K562 (cell line): ENCODE measurements at regions not wholly inside any gene's neighbourhood (a gene's known extent, or its start where the extent isn't known, plus 50 kb on each side); places are given as distances from the start of the nearest gene placed in this dataset.

ENCODE experiments used
- ATAC-seq: fragments of 200-7000 bp; cut with Tn5 transposase; 3 replicates; pipeline ENCODE4 v1.9.1; 2020; ENCODE audit warnings: moderate library complexity
- BruUV-seq: library from RNA; stranded (reverse); fragments of 400-500 nt; replicated peaks from 2 replicates; lab custom pipeline; 2021; lab: Mats Ljungman, UMichigan
- CTCF ChIA-PET: fragments of 300-600 bp; formaldehyde crosslinking; extraction: SDS; loops from one replicate; lab custom pipeline; 2021; ENCODE audit warnings: low intra/inter-chr PET ratio; lab: Yijun Ruan, JAX
- POLR2A ChIA-PET: fragments of 300-600, 350-650 bp; sonication (Branson Sonifier 250); formaldehyde crosslinking; extraction: SDS; loops from one replicate; lab custom pipeline; 2021; ENCODE audit warnings: antibody characterized with exemption, inconsistent platforms; lab: Yijun Ruan, JAX
- DNase-seq, 4 experiments: peaks; one replicate each; pipeline versions ENCODE4 v3.0.0 to v3.0.0-alpha.2; 2011 to 2018; ENCODE audit warnings: low spot score in 3 of 4, mixed read lengths in 3 of 4; ENCODE audit errors: extremely low read depth in 1 of 4
- FAIRE-seq: peaks from 2 replicates; lab custom pipeline; 2011; peaks lifted over from hg19 to GRCh38; lab: Jason Lieb, UNC
- H2AFZ ChIP-seq: 2 replicates; pipeline ENCODE4 v1.6.0; 2011; ENCODE audit warnings: low read depth, low read length, control low read depth, inconsistent platforms
- H3K27ac ChIP-seq: fragments of 200-600 bp; 3 replicates; pipeline ENCODE4 v1.8.0; 2011; ENCODE audit warnings: low read depth, mild to moderate bottlenecking, control low read depth, inconsistent platforms, low read length, moderate library complexity, mixed read lengths; ENCODE audit errors: extremely low read depth
- H3K27me3 ChIP-seq, 2 experiments: fragments of 300-600 bp in 1 of 2; 2 replicates in 1 of 2; 3 replicates in 1 of 2; pipeline versions ENCODE4 v1.6.0 to v1.8.0; 2011; ENCODE audit warnings: inconsistent platforms in 2 of 2, low read length in 2 of 2, mild to moderate bottlenecking in 1 of 2, mixed read lengths in 1 of 2, moderate library complexity in 1 of 2; ENCODE audit not compliant: control insufficient read depth in 2 of 2, insufficient read depth in 2 of 2
- H3K36me3 ChIP-seq: fragments of 300-600 bp; 3 replicates; pipeline ENCODE4 v1.8.0; 2011; ENCODE audit warnings: mild to moderate bottlenecking, low read length, inconsistent platforms; ENCODE audit not compliant: control insufficient read depth, insufficient read depth
- H3K4me1 ChIP-seq, 2 experiments: fragments of 200-600 bp in 1 of 2; replicated peaks in 1 of 2; 2 replicates in 1 of 2; 3 replicates in 1 of 2; pipeline versions ENCODE4 v1.5.1 to v1.8.0; 2011; ENCODE audit warnings: inconsistent platforms in 2 of 2, low read length in 2 of 2, mild to moderate bottlenecking in 1 of 2, mixed read lengths in 1 of 2, moderate library complexity in 1 of 2; ENCODE audit not compliant: control insufficient read depth in 2 of 2, insufficient read depth in 2 of 2
- H3K4me2 ChIP-seq: 2 replicates; pipeline ENCODE4 v1.6.1; 2011; ENCODE audit warnings: low read length, control low read depth, inconsistent platforms, mixed read lengths; ENCODE audit not compliant: insufficient read depth
- H3K4me3 ChIP-seq: fragments of 200-600 bp; sonication (generic), shearing (Covaris generic); 2 replicates; pipeline ENCODE4 v1.5.1; 2016; ENCODE audit warnings: control low read depth, inconsistent platforms
- H3K79me2 ChIP-seq: fragments of 200-600 bp; 3 replicates; pipeline ENCODE4 v1.8.0; 2011; ENCODE audit warnings: low read length, inconsistent platforms; ENCODE audit not compliant: control insufficient read depth, insufficient read depth
- H3K9ac ChIP-seq, 2 experiments: 2 replicates each; pipeline versions ENCODE4 v1.6.0 to v1.6.1; 2011; ENCODE audit warnings: low read depth in 2 of 2, low read length in 2 of 2, control low read depth in 1 of 2, inconsistent platforms in 1 of 2, mild to moderate bottlenecking in 1 of 2, mixed read lengths in 1 of 2; ENCODE audit not compliant: insufficient read depth in 1 of 2
- H3K9me1 ChIP-seq: one replicate; pipeline ENCODE4 v1.6.0; 2011; ENCODE audit warnings: inconsistent platforms, mild to moderate bottlenecking, low read length, moderate library complexity; ENCODE audit not compliant: control insufficient read depth, insufficient read depth
- H3K9me3 ChIP-seq: replicated peaks from 2 replicates; pipeline ENCODE4 v1.5.1; 2011; ENCODE audit warnings: low read depth, low read length, inconsistent platforms; ENCODE audit not compliant: control insufficient read depth, insufficient read depth
- H4K20me1 ChIP-seq: replicated peaks from 2 replicates; pipeline ENCODE4 v1.6.1; 2011; ENCODE audit warnings: low read length, inconsistent platforms, mixed read lengths; ENCODE audit not compliant: control insufficient read depth, insufficient read depth
- E2F3 ChIP-seq: fragments of 250-450 bp; sonication (Bioruptor Pico); IDR thresholded peaks from 2 replicates; pipeline ENCODE4 v1.4.0; 2020; ENCODE audit warnings: mild to moderate bottlenecking
- ERF ChIP-seq: fragments of 450-650 bp; formaldehyde crosslinking; IDR thresholded peaks from 2 replicates; pipeline ENCODE4 v1.4.0; 2020; ENCODE audit warnings: mild to moderate bottlenecking, mixed read lengths
- GATAD2A ChIP-seq: fragments of 450-650 bp; IDR thresholded peaks from 2 replicates; pipeline ENCODE4 v1.6.1; 2017
- NCOA6 ChIP-seq: fragments of 450-650 bp; IDR thresholded peaks from 2 replicates; pipeline ENCODE4 v1.6.1; 2017; ENCODE audit warnings: mild to moderate bottlenecking
- NCOR1 ChIP-seq: fragments of 450-650 bp; IDR thresholded peaks from 2 replicates; pipeline ENCODE4 v1.6.1; 2016; ENCODE audit warnings: mild to moderate bottlenecking, moderate library complexity
- POLR2A ChIP-seq: fragments of 450-650 bp; conservative IDR thresholded peaks from 2 replicates; pipeline ENCODE4 v1.6.1; 2016
- ZC3H8 ChIP-seq: fragments of 450-650 bp; IDR thresholded peaks from 2 replicates; pipeline ENCODE4 v1.6.1; 2017
- ZNF57 ChIP-seq: fragments of 450-650 bp; formaldehyde crosslinking; IDR thresholded peaks from 2 replicates; pipeline ENCODE4 v1.4.0; 2020; ENCODE audit warnings: mild to moderate bottlenecking, moderate library complexity
- ZNF79 ChIP-seq: fragments of 250-450 bp; sonication (Bioruptor Pico); IDR thresholded peaks from 2 replicates; pipeline ENCODE4 v1.4.0; 2020; ENCODE audit warnings: low read depth, mild to moderate bottlenecking, moderate library complexity
- WGBS: fragments of 100-300 bp; shearing (Covaris generic); methylation state at CpG from one replicate; pipeline ENCODE4 v1.1.6; 2016; ENCODE audit warnings: low coverage, mixed read lengths; ENCODE audit not compliant: insufficient coverage; ENCODE audit errors: missing lambda C conversion rate; 5-methylcytosine and 5-hydroxymethylcytosine counted together
- in situ Hi-C: fragments of 300-500 bp; cut with MboI; formaldehyde crosslinking; loops from 4 replicates; pipeline ENCODE4 v1.15.0; 2018; ENCODE audit warnings: inconsistent platforms, mixed read lengths
- intact Hi-C: fragments of 100-400 bp; cut with micrococcal nuclease; formaldehyde crosslinking; loops from 2 replicates; pipeline ENCODE4 v1.14.2; 2022
- TF ChIP-seq, protein P1 (sequence below), 2 experiments: fragments of 450-650 bp; IDR thresholded peaks; 2 replicates each; pipeline ENCODE4 v1.6.1; 2018; ENCODE audit warnings: mild to moderate bottlenecking in 2 of 2, low read depth in 1 of 2; ENCODE audit not compliant: partially characterized antibody in 2 of 2

DNA sequence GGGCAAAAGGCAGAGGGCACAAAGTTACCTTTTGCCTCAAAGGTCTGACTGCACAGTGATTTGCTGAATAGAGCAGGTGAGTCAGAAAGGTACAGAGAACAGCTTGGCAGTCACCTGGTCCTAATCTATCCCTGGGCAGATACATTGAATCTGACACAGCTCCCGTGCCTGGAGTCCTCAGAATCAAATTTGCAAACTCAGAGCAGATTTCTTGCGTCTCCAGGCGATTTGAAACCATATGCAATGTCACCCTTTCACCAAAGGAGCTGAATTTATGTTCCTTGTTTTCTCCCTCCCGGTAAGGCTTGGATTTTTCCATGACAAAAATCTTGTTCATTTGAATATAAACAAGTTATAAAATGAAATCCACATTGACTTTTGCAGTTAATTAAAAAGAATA, 81.6 kb upstream of the SNAP25 start:
- H2AFZ ChIP-seq = no peak overlapping the region
- WGBS = 0% methylated on average over 3 of the region's 4 CpGs
- intact Hi-C loops = no loop called here
- TF ChIP-seq NCOR1 (no peak), ERF (CRISPR knock-in tag) (no peak), E2F3 (CRISPR knock-in tag) (no peak), ZNF57 (no peak), GATAD2A (no peak), ZC3H8 (no peak), NCOA6 (no peak), POLR2A (no peak), ZNF79 (CRISPR knock-in tag) (no peak)
- TF ChIP-seq, protein P1, sequence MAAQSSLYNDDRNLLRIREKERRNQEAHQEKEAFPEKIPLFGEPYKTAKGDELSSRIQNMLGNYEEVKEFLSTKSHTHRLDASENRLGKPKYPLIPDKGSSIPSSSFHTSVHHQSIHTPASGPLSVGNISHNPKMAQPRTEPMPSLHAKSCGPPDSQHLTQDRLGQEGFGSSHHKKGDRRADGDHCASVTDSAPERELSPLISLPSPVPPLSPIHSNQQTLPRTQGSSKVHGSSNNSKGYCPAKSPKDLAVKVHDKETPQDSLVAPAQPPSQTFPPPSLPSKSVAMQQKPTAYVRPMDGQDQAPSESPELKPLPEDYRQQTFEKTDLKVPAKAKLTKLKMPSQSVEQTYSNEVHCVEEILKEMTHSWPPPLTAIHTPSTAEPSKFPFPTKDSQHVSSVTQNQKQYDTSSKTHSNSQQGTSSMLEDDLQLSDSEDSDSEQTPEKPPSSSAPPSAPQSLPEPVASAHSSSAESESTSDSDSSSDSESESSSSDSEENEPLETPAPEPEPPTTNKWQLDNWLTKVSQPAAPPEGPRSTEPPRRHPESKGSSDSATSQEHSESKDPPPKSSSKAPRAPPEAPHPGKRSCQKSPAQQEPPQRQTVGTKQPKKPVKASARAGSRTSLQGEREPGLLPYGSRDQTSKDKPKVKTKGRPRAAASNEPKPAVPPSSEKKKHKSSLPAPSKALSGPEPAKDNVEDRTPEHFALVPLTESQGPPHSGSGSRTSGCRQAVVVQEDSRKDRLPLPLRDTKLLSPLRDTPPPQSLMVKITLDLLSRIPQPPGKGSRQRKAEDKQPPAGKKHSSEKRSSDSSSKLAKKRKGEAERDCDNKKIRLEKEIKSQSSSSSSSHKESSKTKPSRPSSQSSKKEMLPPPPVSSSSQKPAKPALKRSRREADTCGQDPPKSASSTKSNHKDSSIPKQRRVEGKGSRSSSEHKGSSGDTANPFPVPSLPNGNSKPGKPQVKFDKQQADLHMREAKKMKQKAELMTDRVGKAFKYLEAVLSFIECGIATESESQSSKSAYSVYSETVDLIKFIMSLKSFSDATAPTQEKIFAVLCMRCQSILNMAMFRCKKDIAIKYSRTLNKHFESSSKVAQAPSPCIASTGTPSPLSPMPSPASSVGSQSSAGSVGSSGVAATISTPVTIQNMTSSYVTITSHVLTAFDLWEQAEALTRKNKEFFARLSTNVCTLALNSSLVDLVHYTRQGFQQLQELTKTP (IDR thresholded peaks at IDR 0.05; ENCODE audit: low read depth in 1 of 2, partially characterized antibody in 2 of 2) = no peak
- FAIRE-seq (no peak), DNase-seq (no peak), ATAC-seq (no peak)
- no peaks in the 10 kb centered on the region for H3K9me3 ChIP-seq
- H3K4me2 ChIP-seq = no peak overlapping the region
- H4K20me1 ChIP-seq = no peaks in the 10 kb centered on the region
- in situ Hi-C loops = no loop called here
- no peak overlapping the region for H3K4me3 ChIP-seq
- ChIA-PET POLR2A (interaction anchor here (0.6 kb wide), 1 partner anchor 433 kb away, joined by 4 read pairs; no protein-coding TSS in a partner anchor), CTCF (no interaction called here)
- H3K4me1 ChIP-seq = no peaks in the 10 kb centered on the region
- H3K9ac ChIP-seq = no peak overlapping the region
- no peaks in the 10 kb centered on the region for H3K9me1 ChIP-seq
- no peaks in the 10 kb centered on the region for H3K36me3 ChIP-seq
- H3K79me2 ChIP-seq = no peaks in the 10 kb centered on the region
- H3K27ac ChIP-seq = no peak overlapping the region
- no TSS peak for BruUV-seq
- H3K27me3 ChIP-seq = no peaks in the 10 kb centered on the region
